ENCODE measurements at regions not wholly inside any gene's neighbourhood (a gene's known extent, or its start where the extent isn't known, plus 50 kb on each side); places are given as distances from the start of the nearest gene placed in this dataset.
"Not testable (repeated sequence)": the region's sequence is repeated elsewhere in the genome, so short reads cannot be mapped to it uniquely, and the experiment has no call there.

DNA sequence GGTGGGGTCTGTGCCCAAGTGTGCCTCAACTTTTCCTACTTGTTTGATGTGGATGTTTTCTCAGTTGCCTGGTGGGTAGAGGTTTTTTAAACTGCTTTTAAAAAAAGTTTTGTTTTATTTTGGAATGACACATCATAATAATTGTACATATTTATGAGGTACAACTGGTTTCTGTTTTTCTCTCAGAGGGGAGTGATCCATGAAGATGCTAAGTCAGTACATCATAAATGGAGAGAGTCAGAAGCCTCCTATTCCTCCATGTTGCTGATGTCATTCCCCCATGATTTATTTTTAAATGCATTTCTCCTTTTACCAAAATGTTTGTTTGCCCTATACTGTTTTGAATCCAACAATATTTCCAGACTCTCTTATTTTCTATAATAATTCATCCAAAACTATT lies 77.3 kb upstream of the CLVS2 start:
- H3K9me3 Mint-ChIP-seq, result peaks cover 40% of the 10 kb centered on the region
- no peaks in the 10 kb centered on the region for H3K36me3 Mint-ChIP-seq (ENCODE audit: low read depth)
- H3K4me3 Mint-ChIP-seq, result no peak overlapping the region
- DNase-seq, result no peak
- TF ChIP-seq, protein P1, sequence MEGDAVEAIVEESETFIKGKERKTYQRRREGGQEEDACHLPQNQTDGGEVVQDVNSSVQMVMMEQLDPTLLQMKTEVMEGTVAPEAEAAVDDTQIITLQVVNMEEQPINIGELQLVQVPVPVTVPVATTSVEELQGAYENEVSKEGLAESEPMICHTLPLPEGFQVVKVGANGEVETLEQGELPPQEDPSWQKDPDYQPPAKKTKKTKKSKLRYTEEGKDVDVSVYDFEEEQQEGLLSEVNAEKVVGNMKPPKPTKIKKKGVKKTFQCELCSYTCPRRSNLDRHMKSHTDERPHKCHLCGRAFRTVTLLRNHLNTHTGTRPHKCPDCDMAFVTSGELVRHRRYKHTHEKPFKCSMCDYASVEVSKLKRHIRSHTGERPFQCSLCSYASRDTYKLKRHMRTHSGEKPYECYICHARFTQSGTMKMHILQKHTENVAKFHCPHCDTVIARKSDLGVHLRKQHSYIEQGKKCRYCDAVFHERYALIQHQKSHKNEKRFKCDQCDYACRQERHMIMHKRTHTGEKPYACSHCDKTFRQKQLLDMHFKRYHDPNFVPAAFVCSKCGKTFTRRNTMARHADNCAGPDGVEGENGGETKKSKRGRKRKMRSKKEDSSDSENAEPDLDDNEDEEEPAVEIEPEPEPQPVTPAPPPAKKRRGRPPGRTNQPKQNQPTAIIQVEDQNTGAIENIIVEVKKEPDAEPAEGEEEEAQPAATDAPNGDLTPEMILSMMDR (IDR thresholded peaks at IDR 0.05), result no peak
- no peaks in the 10 kb centered on the region for H3K4me1 Mint-ChIP-seq (ENCODE audit: low read depth)
- H3K27ac Mint-ChIP-seq, result no peak overlapping the region
- no peaks in the 10 kb centered on the region; the same call in 1 of the 2 replicates for H3K27me3 Mint-ChIP-seq (ENCODE audit: insufficient read depth)

DNA sequence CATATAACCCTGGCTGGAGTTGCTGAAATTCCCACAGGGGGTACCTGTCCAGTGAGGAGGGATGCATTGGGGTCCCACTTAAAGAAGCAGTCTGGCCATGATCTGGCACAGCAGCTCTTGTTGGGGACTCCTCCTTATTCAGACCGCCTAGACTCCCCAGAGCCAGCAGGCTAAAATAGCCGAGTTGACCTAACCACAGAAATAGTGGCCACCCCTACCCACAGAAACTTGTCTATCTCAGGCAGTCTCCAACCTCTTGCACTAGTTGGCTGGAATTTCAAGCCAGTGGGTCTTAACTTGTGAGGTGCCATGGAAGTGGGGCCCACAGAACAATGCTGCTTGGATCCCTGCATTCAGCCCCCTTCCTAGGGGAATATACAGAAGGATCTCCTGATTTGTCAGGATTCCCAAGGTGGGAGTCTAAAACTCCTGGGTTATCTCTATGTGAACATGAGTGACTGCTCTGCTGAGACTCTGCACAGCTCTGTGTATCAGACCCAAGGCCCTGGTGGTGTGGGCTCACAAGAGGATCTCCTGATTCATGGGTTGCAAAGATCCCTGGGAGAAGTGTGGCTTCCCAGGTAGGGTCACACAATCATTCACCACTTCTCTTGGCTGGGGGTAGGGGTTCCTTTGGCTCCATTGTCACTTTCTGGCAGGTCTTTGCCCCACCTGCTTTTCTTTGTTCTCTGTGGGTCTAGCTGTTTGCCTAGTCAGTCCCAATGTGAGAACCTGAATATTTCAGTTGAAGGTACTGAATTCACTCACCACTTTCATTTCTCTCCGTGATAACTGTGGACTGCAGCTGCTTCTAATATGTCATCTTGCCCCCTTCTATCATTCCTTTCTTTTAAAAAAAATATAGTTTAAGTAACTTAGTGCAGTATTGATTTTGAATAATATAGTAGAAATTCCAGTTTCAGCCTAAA lies 65.5 kb upstream of the CLVS2 start:
- Mint-ChIP-seq H3K36me3 (ENCODE audit: low read depth) (no peaks in the 10 kb centered on the region), H3K4me1 (ENCODE audit: low read depth) (no peaks in the 10 kb centered on the region), H3K27me3 (ENCODE audit: insufficient read depth) (no peaks in the 10 kb centered on the region), H3K4me3 (no peak overlapping the region), H3K9me3 (peaks cover 48% of the 10 kb centered on the region), H3K27ac (no peak overlapping the region)
- TF ChIP-seq, protein P1 (IDR thresholded peaks at IDR 0.05), result no peak
- DNase-seq, result no peak

DNA sequence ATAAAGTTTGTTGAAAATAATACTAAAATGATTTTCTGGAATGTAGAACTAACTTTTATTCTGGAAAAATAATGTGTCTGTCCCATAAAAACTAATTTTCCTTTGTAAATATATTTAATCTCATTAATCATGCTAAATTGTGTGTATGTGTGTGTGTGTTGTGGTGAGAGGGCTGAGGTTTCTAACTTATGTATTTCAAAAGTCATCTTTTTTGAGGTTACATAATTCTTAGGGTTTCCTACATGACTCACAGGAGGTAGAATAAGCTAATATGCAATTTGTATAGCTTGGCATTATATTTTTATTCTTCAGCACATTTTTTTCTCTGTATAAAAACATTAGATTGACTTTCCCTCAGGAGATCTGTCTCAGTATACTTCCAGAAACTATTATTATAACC lies 64.1 kb upstream of the CLVS2 start:
- TF ChIP-seq, protein P1 (IDR thresholded peaks at IDR 0.05), result no peak
- Mint-ChIP-seq H3K4me3 (no peak overlapping the region), H3K9me3 (peaks cover 39% of the 10 kb centered on the region)

DNA sequence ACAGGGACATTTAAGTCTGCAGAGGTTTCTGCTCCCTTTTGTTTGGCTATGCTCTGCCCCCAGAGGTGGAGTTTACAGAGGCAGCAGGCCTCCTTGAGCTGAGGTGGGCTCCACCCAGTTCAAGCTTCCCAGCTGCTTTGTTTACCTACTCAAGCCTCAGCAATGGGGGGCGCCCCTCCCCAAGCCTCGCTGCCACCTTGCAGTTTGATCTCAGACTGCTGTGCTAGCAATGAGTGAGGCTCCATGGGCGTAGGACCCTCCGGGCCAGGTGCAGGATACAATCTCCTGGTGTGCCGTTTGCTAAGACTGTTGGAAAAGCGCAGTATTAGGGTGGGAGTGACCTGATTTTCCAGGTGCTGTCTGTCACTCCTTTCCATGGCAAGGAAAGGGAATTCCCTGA lies 51.1 kb upstream of the CLVS2 start:
- H3K27me3 Mint-ChIP-seq (ENCODE audit: insufficient read depth); H3K27ac Mint-ChIP-seq; H3K4me1 Mint-ChIP-seq (ENCODE audit: low read depth); H3K4me3 Mint-ChIP-seq; DNase-seq; H3K36me3 Mint-ChIP-seq (ENCODE audit: low read depth): not testable (repeated sequence)
- peaks cover 28% of the 10 kb centered on the region for H3K9me3 Mint-ChIP-seq

More for the DNA sequence above, 64.1 kb upstream of the CLVS2 start:
- H3K27ac Mint-ChIP-seq, result no peak overlapping the region
- H3K36me3 Mint-ChIP-seq (ENCODE audit: low read depth), result no peaks in the 10 kb centered on the region
- no peaks in the 10 kb centered on the region for H3K4me1 Mint-ChIP-seq (ENCODE audit: low read depth)
- no peak for DNase-seq
- H3K27me3 Mint-ChIP-seq (ENCODE audit: insufficient read depth), result no peaks in the 10 kb centered on the region

Data from HFFc6 (cell line).